ENCODE measurements at regions not wholly inside any gene's neighbourhood (a gene's known extent, or its start where the extent isn't known, plus 50 kb on each side); places are given as distances from the start of the nearest gene placed in this dataset.

GRCh38 chr1:234765672-234766071 is 155.7 kb upstream of the IRF2BP2 start:
- Histone ChIP-seq H3K4me1 (ENCODE audit: insufficient read depth, low read length) (peaks cover 42% of the 10 kb centered on the region), H3K27ac (ENCODE audit: low read depth in 1 of 2, low read length in 2 of 2) (no peak overlapping the region), H3K36me3 (ENCODE audit: insufficient read depth, low read length) (no peaks in the 10 kb centered on the region), H3K9me3 (ENCODE audit: control insufficient read depth in 1 of 2, insufficient read depth in 1 of 2, low read length in 2 of 2) (no peaks in the 10 kb centered on the region), H3K4me3 (ENCODE audit: low read length) (no peak overlapping the region), H3K27me3 (ENCODE audit: control insufficient read depth in 1 of 2, insufficient read depth in 2 of 2, low read length in 2 of 2) (no peaks in the 10 kb centered on the region)
- H3K4me3 Mint-ChIP-seq, result no peak overlapping the region
- ChIA-PET CTCF (no interaction called here), POLR2A (no interaction called here)
- no peaks in the 10 kb centered on the region for H3K9me3 Mint-ChIP-seq
- H3K27ac Mint-ChIP-seq, result no peak overlapping the region
- no peaks in the 10 kb centered on the region for H3K27me3 Mint-ChIP-seq
- H3K36me3 Mint-ChIP-seq (ENCODE audit: low read depth), result no peaks in the 10 kb centered on the region
- TF ChIP-seq CTCF (IDR thresholded peaks at IDR 0.05), result no peak
- ATAC-seq (ENCODE audit: poor library complexity), result no peak
- intact Hi-C loops (cut with DNase I, micrococcal nuclease), result loop anchor here in 1 of 2 experiments (10.0 kb wide), 1 partner anchor 249 kb away; no protein-coding TSS in a partner anchor
- H3K4me1 Mint-ChIP-seq (ENCODE audit: low read depth), result peaks cover 66% of the 10 kb centered on the region
- no peak for DNase-seq

- H3K27me3 ChIP-seq (ENCODE audit: control insufficient read depth in 1 of 2, insufficient read depth in 2 of 2, low read length in 2 of 2), result no peaks in the 10 kb centered on the region
- H3K4me3 ChIP-seq (ENCODE audit: low read length), result no peak overlapping the region
- Mint-ChIP-seq H3K9me3 (no peaks in the 10 kb centered on the region), H3K4me3 (no peak overlapping the region), H3K36me3 (ENCODE audit: low read depth) (no peaks in the 10 kb centered on the region), H3K27me3 (no peaks in the 10 kb centered on the region), H3K27ac (no peak overlapping the region), H3K4me1 (ENCODE audit: low read depth) (peaks cover 66% of the 10 kb centered on the region)
- H3K27ac ChIP-seq (ENCODE audit: low read depth in 1 of 2, low read length in 2 of 2), result no peak overlapping the region
- DNase-seq (no peak), ATAC-seq (ENCODE audit: poor library complexity) (no peak)
- peaks cover 42% of the 10 kb centered on the region for H3K4me1 ChIP-seq (ENCODE audit: insufficient read depth, low read length)
- TF ChIP-seq CTCF (IDR thresholded peaks at IDR 0.05), result no peak
- no peaks in the 10 kb centered on the region for H3K9me3 ChIP-seq (ENCODE audit: control insufficient read depth in 1 of 2, insufficient read depth in 1 of 2, low read length in 2 of 2)
- POLR2A ChIA-PET, result no interaction called here
- no peaks in the 10 kb centered on the region for H3K36me3 ChIP-seq (ENCODE audit: insufficient read depth, low read length)
- CTCF ChIA-PET, result no interaction called here
- intact Hi-C loops (cut with DNase I, micrococcal nuclease), result loop anchor here in 1 of 2 experiments (10.0 kb wide), 1 partner anchor 250 kb away; no protein-coding TSS in a partner anchor
Measured at GRCh38 chr1:234765181-234765580, 155.2 kb upstream of the IRF2BP2 start.

GRCh38 chr1:234763910-234764309 is 153.9 kb upstream of the IRF2BP2 start:
- no peak for TF ChIP-seq CTCF (IDR thresholded peaks at IDR 0.05)
- POLR2A ChIA-PET, result no interaction called here
- intact Hi-C loops (cut with DNase I, micrococcal nuclease), result loop anchor here in 1 of 2 experiments (10.0 kb wide), 1 partner anchor 251 kb away; no protein-coding TSS in a partner anchor
- DNase-seq (no peak), ATAC-seq (ENCODE audit: poor library complexity) (no peak)
- no peak overlapping the region for H3K27ac Mint-ChIP-seq
- CTCF ChIA-PET, result interaction anchor here (0.7 kb wide), 1 partner anchor 40 kb away, joined by 3 read pairs; no protein-coding TSS in a partner anchor
- H3K4me3 Mint-ChIP-seq, result no peak overlapping the region
- Histone ChIP-seq H3K36me3 (ENCODE audit: insufficient read depth, low read length) (no peaks in the 10 kb centered on the region), H3K4me1 (ENCODE audit: insufficient read depth, low read length) (peaks cover 42% of the 10 kb centered on the region), H3K27ac (ENCODE audit: low read depth in 1 of 2, low read length in 2 of 2) (no peak overlapping the region), H3K4me3 (ENCODE audit: low read length) (no peak overlapping the region), H3K9me3 (ENCODE audit: control insufficient read depth in 1 of 2, insufficient read depth in 1 of 2, low read length in 2 of 2) (no peaks in the 10 kb centered on the region), H3K27me3 (ENCODE audit: control insufficient read depth in 1 of 2, insufficient read depth in 2 of 2, low read length in 2 of 2) (no peaks in the 10 kb centered on the region)
- no peaks in the 10 kb centered on the region for H3K9me3 Mint-ChIP-seq
- H3K36me3 Mint-ChIP-seq (ENCODE audit: low read depth), result no peaks in the 10 kb centered on the region
- H3K4me1 Mint-ChIP-seq (ENCODE audit: low read depth), result peaks cover 64% of the 10 kb centered on the region
- no peaks in the 10 kb centered on the region for H3K27me3 Mint-ChIP-seq
